ENCODE measurements at regions not wholly inside any gene's neighbourhood (a gene's known extent, or its start where the extent isn't known, plus 50 kb on each side); places are given as distances from the start of the nearest gene placed in this dataset.
"Not testable (repeated sequence)": the region's sequence is repeated elsewhere in the genome, so short reads cannot be mapped to it uniquely, and the experiment has no call there.

GRCh38 chr20:5452286-5452685, 135.5 kb upstream of the PROKR2 start:
- not testable (repeated sequence) for DNase-seq

GRCh38 chr20:5451643-5452210, 135.0 kb upstream of the PROKR2 start:
- DNase-seq = no peak

- DNase-seq = peak; percentile 14
These were observed 131.8 kb upstream of the PROKR2 start for GRCh38 chr20:5448449-5449118.

GRCh38 chr20:5447188-5447587, 130.4 kb upstream of the PROKR2 start:
- no peak for DNase-seq

- no peak for DNase-seq
These were observed 128.9 kb upstream of the PROKR2 start for GRCh38 chr20:5445611-5446010.

- DNase-seq = no peak
These were observed 125.3 kb upstream of the PROKR2 start for GRCh38 chr20:5442101-5442500.

- DNase-seq = no peak
These were observed 117.4 kb upstream of the PROKR2 start for GRCh38 chr20:5434116-5434515.

- DNase-seq = no peak
These were observed 116.6 kb upstream of the PROKR2 start for GRCh38 chr20:5433352-5433751.

- no peak for DNase-seq
These were observed 115.3 kb upstream of the PROKR2 start for GRCh38 chr20:5432030-5432429.

GRCh38 chr20:5430670-5431069, 113.9 kb upstream of the PROKR2 start:
- DNase-seq = no peak

GRCh38 chr20:5426026-5426425, 109.3 kb upstream of the PROKR2 start:
- no peak for DNase-seq

GRCh38 chr20:5416086-5416485, 99.3 kb upstream of the PROKR2 start:
- DNase-seq = no peak

- DNase-seq = no peak
These were observed 96.6 kb upstream of the PROKR2 start for GRCh38 chr20:5413394-5413793.

GRCh38 chr20:5410470-5410869, 93.7 kb upstream of the PROKR2 start:
- no peak for DNase-seq

- DNase-seq = peak; percentile 9
These were observed 86.3 kb upstream of the PROKR2 start for GRCh38 chr20:5402903-5403531.

- no peak for DNase-seq
These were observed 84.6 kb upstream of the PROKR2 start for GRCh38 chr20:5401277-5401875.

GRCh38 chr20:5400164-5400762, 83.5 kb upstream of the PROKR2 start:
- DNase-seq = no peak

- peak; percentile 6 for DNase-seq
These were observed 80.6 kb upstream of the PROKR2 start for GRCh38 chr20:5397393-5397792.

- no peak for DNase-seq
These were observed 79.4 kb upstream of the PROKR2 start for GRCh38 chr20:5395932-5396727.

GRCh38 chr20:5393218-5393870, 76.6 kb upstream of the PROKR2 start:
- no peak for DNase-seq

- no peak for DNase-seq
These were observed 74.0 kb upstream of the PROKR2 start for GRCh38 chr20:5390720-5391119.

GRCh38 chr20:5386846-5387245, 70.1 kb upstream of the PROKR2 start:
- DNase-seq = not testable (repeated sequence)

Data from HCEC 1CT (cell line).